K562 (cell line): ENCODE measurements at regions not wholly inside any gene's neighbourhood (a gene's known extent, or its start where the extent isn't known, plus 50 kb on each side); places are given as distances from the start of the nearest gene placed in this dataset.

Source experiments
- ARID4B ChIP-seq: sonication (generic); formaldehyde crosslinking; IDR thresholded peaks from 2 replicates; pipeline ENCODE4 v1.8.0; 2022; ENCODE audit warnings: mild to moderate bottlenecking, missing genetic modification reagents
- FOS ChIP-seq: IDR thresholded peaks from 3 replicates; pipeline ENCODE4 v1.6.1; 2011; ENCODE audit not compliant: insufficient read length; ENCODE audit errors: extremely low read depth
- HIVEP1 ChIP-seq: fragments of 250-450 bp; sonication (Bioruptor Pico); IDR thresholded peaks from 2 replicates; pipeline ENCODE4 v1.4.0; 2020; ENCODE audit warnings: mild to moderate bottlenecking
- KAT2B ChIP-seq: IDR thresholded peaks from one replicate; pipeline ENCODE4 v1.6.1; 2012; ENCODE audit warnings: low read depth, mild to moderate bottlenecking, control low read depth, inconsistent platforms, low read length, moderate library complexity
- MYC ChIP-seq, 2 experiments: fragments of 250-450 bp in 1 of 2; sonication (Bioruptor Pico) in 1 of 2; IDR thresholded peaks; 2 replicates each; pipeline versions ENCODE4 v1.5.1 to v1.6.1; 2012 to 2021; ENCODE audit warnings: low read depth in 2 of 2, borderline replicate concordance in 1 of 2, improper control_type of control experiment in 1 of 2, low read length in 1 of 2, mild to moderate bottlenecking in 1 of 2, moderate library complexity in 1 of 2
- NCOR1 ChIP-seq: fragments of 450-650 bp; IDR thresholded peaks from 2 replicates; pipeline ENCODE4 v1.6.1; 2016; ENCODE audit warnings: mild to moderate bottlenecking, moderate library complexity
- POLR2A ChIP-seq: fragments of 450-650 bp; conservative IDR thresholded peaks from 2 replicates; pipeline ENCODE4 v1.6.1; 2016
- RNF2 ChIP-seq: sonication (generic); IDR thresholded peaks from 2 replicates; pipeline ENCODE4 v1.6.1; 2016
- TEAD4 ChIP-seq, 2 experiments: sonication (generic) in 1 of 2; formaldehyde crosslinking in 1 of 2; IDR thresholded peaks; 2 replicates each; pipeline versions ENCODE4 v1.6.1 to v1.8.0; 2012 to 2022; ENCODE audit warnings: borderline replicate concordance in 1 of 2, inconsistent platforms in 1 of 2, low read length in 1 of 2, mild to moderate bottlenecking in 1 of 2, missing genetic modification reagents in 1 of 2
- ZFP36 ChIP-seq: fragments of 150-350 bp; IDR thresholded peaks from 2 replicates; pipeline ENCODE4 v1.6.1; 2018; ENCODE audit warnings: low read length, low read depth; ENCODE audit not compliant: partially characterized antibody
- ZNF217 ChIP-seq: sonication (generic); formaldehyde crosslinking; IDR thresholded peaks from 2 replicates; pipeline ENCODE4 v1.8.0; 2022; ENCODE audit warnings: mild to moderate bottlenecking, missing genetic modification reagents
- ZNF24 ChIP-seq: fragments of 450-650 bp; IDR thresholded peaks from 2 replicates; pipeline ENCODE4 v1.6.1; 2016
- TF ChIP-seq, protein P1 (sequence below), 3 experiments: IDR thresholded peaks in 2 of 3; conservative IDR thresholded peaks in 1 of 3; 2 replicates each; pipeline ENCODE4 v1.5.1; 2011 to 2012; ENCODE audit warnings: low read length in 3 of 3, mild to moderate bottlenecking in 3 of 3, control low read depth in 2 of 3, improper control_type of control experiment in 1 of 3, inconsistent platforms in 1 of 3, low read depth in 1 of 3, mixed read lengths in 1 of 3, moderate library complexity in 1 of 3; ENCODE audit not compliant: insufficient read depth in 2 of 3

DNA sequence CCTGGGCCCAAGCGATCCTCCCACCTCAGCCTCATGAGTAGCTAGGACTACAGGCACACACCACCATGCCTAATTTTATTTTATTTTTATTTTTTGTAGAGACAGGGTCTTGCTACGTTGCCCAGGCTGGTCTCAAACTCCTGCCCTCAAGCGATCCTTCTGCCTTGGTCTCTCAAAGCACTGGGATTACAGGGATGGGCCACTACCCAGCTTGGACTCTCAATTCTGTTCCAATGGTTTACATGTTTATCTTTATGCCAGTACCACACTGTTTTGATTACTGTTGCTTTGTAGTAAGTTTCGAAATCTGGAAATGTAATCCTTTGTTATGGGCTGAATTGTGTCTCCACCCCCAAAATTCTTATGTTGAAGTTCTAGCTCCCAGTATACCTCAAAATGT is 88.4 kb upstream of the TARDBP start:
- TF ChIP-seq ZFP36 (no peak), RNF2 (no peak), POLR2A (no peak), ARID4B (no peak), ZNF24 (no peak), FOS (no peak), MYC (IDR thresholded peaks at IDR 0.05; ENCODE audit: low read depth, low read length) (no peak), MYC (CRISPR knock-in tag; IDR thresholded peaks at IDR 0.05; ENCODE audit: borderline replicate concordance, low read depth) (no peak), ZNF217 (CRISPR knock-in tag) (no peak), HIVEP1 (CRISPR knock-in tag) (no peak), TEAD4 (IDR thresholded peaks at IDR 0.05; ENCODE audit: low read length) (no peak), TEAD4 (CRISPR knock-in tag; IDR thresholded peaks at IDR 0.05; ENCODE audit: borderline replicate concordance) (no peak), NCOR1 (no peak), KAT2B (no peak)
- TF ChIP-seq, protein P1, sequence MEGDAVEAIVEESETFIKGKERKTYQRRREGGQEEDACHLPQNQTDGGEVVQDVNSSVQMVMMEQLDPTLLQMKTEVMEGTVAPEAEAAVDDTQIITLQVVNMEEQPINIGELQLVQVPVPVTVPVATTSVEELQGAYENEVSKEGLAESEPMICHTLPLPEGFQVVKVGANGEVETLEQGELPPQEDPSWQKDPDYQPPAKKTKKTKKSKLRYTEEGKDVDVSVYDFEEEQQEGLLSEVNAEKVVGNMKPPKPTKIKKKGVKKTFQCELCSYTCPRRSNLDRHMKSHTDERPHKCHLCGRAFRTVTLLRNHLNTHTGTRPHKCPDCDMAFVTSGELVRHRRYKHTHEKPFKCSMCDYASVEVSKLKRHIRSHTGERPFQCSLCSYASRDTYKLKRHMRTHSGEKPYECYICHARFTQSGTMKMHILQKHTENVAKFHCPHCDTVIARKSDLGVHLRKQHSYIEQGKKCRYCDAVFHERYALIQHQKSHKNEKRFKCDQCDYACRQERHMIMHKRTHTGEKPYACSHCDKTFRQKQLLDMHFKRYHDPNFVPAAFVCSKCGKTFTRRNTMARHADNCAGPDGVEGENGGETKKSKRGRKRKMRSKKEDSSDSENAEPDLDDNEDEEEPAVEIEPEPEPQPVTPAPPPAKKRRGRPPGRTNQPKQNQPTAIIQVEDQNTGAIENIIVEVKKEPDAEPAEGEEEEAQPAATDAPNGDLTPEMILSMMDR (IDR thresholded peaks at IDR 0.05 in 2 of 3, conservative IDR thresholded peaks at IDR 0.05 in 1 of 3; ENCODE audit: insufficient read depth in 2 of 3, low read depth in 1 of 3, low read length in 3 of 3) = no peak
